HAP-1 (cell line): ENCODE measurements at regions not wholly inside any gene's neighbourhood (a gene's known extent, or its start where the extent isn't known, plus 50 kb on each side); places are given as distances from the start of the nearest gene placed in this dataset.

Experiments
- DNase-seq, 2 experiments: peaks; one replicate each; pipeline ENCODE4 v3.0.0-alpha.2; 2016 to 2020; ENCODE audit warnings: low spot score in 2 of 2
- H3K27me3 ChIP-seq: fragments of 250-450 bp; sonication (Bioruptor Pico); 2 replicates; pipeline ENCODE4 v1.5.1; 2020; ENCODE audit warnings: low read depth, mild to moderate bottlenecking, moderate library complexity
- H3K36me3 ChIP-seq: fragments of 250-450 bp; sonication (Bioruptor Pico); replicated peaks from 2 replicates; pipeline ENCODE4 v1.5.1; 2020; ENCODE audit warnings: mild to moderate bottlenecking
- H3K4me1 ChIP-seq: fragments of 250-450 bp; sonication (Bioruptor Pico); 2 replicates; pipeline ENCODE4 v1.5.1; 2020; ENCODE audit warnings: mild to moderate bottlenecking
- H3K4me3 ChIP-seq: fragments of 250-450 bp; sonication (Bioruptor Pico); 2 replicates; pipeline ENCODE4 v1.5.1; 2020; ENCODE audit warnings: mild to moderate bottlenecking, moderate library complexity
- H3K9me3 ChIP-seq: fragments of 250-450 bp; sonication (Bioruptor Pico); 2 replicates; pipeline ENCODE4 v1.5.1; 2020; ENCODE audit warnings: mild to moderate bottlenecking, moderate library complexity
- in situ Hi-C: fragments of 300-500 bp; cut with MboI; formaldehyde crosslinking; loops from 3 replicates; pipeline ENCODE4 v1.14.3; 2020; ENCODE audit warnings: low sequenced_read_pairs, inconsistent platforms, mixed read lengths

- Histone ChIP-seq H3K36me3 (no peaks in the 10 kb centered on the region), H3K27me3 (no peaks in the 10 kb centered on the region), H3K4me1 (no peaks in the 10 kb centered on the region), H3K9me3 (no peaks in the 10 kb centered on the region), H3K4me3 (no peak overlapping the region)
- in situ Hi-C loops: no loop called here
- DNase-seq: no peak
Measured at GRCh38 chr13:40452741-40453334, 213.6 kb downstream of the FOXO1 start.

GRCh38 chr13:40453351-40454021, 213.0 kb downstream of the FOXO1 start:
- Histone ChIP-seq H3K27me3 (no peaks in the 10 kb centered on the region), H3K9me3 (no peaks in the 10 kb centered on the region), H3K4me1 (no peaks in the 10 kb centered on the region), H3K4me3 (no peak overlapping the region), H3K36me3 (no peaks in the 10 kb centered on the region)
- DNase-seq: no peak
- in situ Hi-C loops: no loop called here

GRCh38 chr13:40456397-40456953, 210.0 kb downstream of the FOXO1 start:
- Histone ChIP-seq H3K27me3 (no peaks in the 10 kb centered on the region), H3K4me3 (no peak overlapping the region), H3K9me3 (no peaks in the 10 kb centered on the region), H3K36me3 (no peaks in the 10 kb centered on the region), H3K4me1 (no peaks in the 10 kb centered on the region)
- in situ Hi-C loops: no loop called here
- no peak for DNase-seq

- in situ Hi-C loops: no loop called here
- no peak for DNase-seq
- no peaks in the 10 kb centered on the region for H3K4me1 ChIP-seq
- no peak overlapping the region for H3K4me3 ChIP-seq
- no peaks in the 10 kb centered on the region for H3K27me3 ChIP-seq
- H3K36me3 ChIP-seq: no peaks in the 10 kb centered on the region
- H3K9me3 ChIP-seq: no peaks in the 10 kb centered on the region
Measured at GRCh38 chr13:40456979-40457553, 209.4 kb downstream of the FOXO1 start.

GRCh38 chr13:40457929-40458719, 208.3 kb downstream of the FOXO1 start:
- Histone ChIP-seq H3K4me3 (no peak overlapping the region), H3K9me3 (no peaks in the 10 kb centered on the region), H3K36me3 (no peaks in the 10 kb centered on the region), H3K4me1 (no peaks in the 10 kb centered on the region), H3K27me3 (no peaks in the 10 kb centered on the region)
- in situ Hi-C loops: no loop called here
- DNase-seq: no peak

- H3K9me3 ChIP-seq: no peaks in the 10 kb centered on the region
- no peak for DNase-seq
- no peaks in the 10 kb centered on the region for H3K27me3 ChIP-seq
- no peaks in the 10 kb centered on the region for H3K36me3 ChIP-seq
- H3K4me1 ChIP-seq: no peaks in the 10 kb centered on the region
- no peak overlapping the region for H3K4me3 ChIP-seq
- in situ Hi-C loops: no loop called here
Measured at GRCh38 chr13:40458720-40458990, 207.8 kb downstream of the FOXO1 start.

- H3K4me1 ChIP-seq: no peaks in the 10 kb centered on the region
Measured at GRCh38 chr13:40460116-40460515, 206.3 kb downstream of the FOXO1 start.

GRCh38 chr13:40464337-40465014, 202.0 kb downstream of the FOXO1 start:
- no peaks in the 10 kb centered on the region for H3K36me3 ChIP-seq
- H3K27me3 ChIP-seq: no peaks in the 10 kb centered on the region
- DNase-seq: no peak
- no peak overlapping the region for H3K4me3 ChIP-seq
- H3K4me1 ChIP-seq: no peaks in the 10 kb centered on the region
- H3K9me3 ChIP-seq: no peaks in the 10 kb centered on the region
- in situ Hi-C loops: no loop called here

More at GRCh38 chr13:40460116-40460515, 206.3 kb downstream of the FOXO1 start:
- H3K9me3 ChIP-seq: no peaks in the 10 kb centered on the region
- no peak for DNase-seq
- no peak overlapping the region for H3K4me3 ChIP-seq
- H3K36me3 ChIP-seq: no peaks in the 10 kb centered on the region
- in situ Hi-C loops: no loop called here
- H3K27me3 ChIP-seq: no peaks in the 10 kb centered on the region

GRCh38 chr13:40465015-40465390, 201.4 kb downstream of the FOXO1 start:
- in situ Hi-C loops: no loop called here
- no peak for DNase-seq
- H3K4me1 ChIP-seq: no peaks in the 10 kb centered on the region
- no peaks in the 10 kb centered on the region for H3K27me3 ChIP-seq
- no peak overlapping the region for H3K4me3 ChIP-seq
- H3K36me3 ChIP-seq: no peaks in the 10 kb centered on the region
- H3K9me3 ChIP-seq: no peaks in the 10 kb centered on the region

GRCh38 chr13:40466272-40466671, 200.2 kb downstream of the FOXO1 start:
- in situ Hi-C loops: no loop called here
- no peak for DNase-seq
- no peaks in the 10 kb centered on the region for H3K36me3 ChIP-seq
- H3K9me3 ChIP-seq: no peaks in the 10 kb centered on the region
- no peak overlapping the region for H3K4me3 ChIP-seq
- H3K27me3 ChIP-seq: no peaks in the 10 kb centered on the region
- H3K4me1 ChIP-seq: no peaks in the 10 kb centered on the region

GRCh38 chr13:40468227-40468838, 198.1 kb downstream of the FOXO1 start:
- H3K4me1 ChIP-seq: no peaks in the 10 kb centered on the region
- in situ Hi-C loops: no loop called here
- H3K9me3 ChIP-seq: no peaks in the 10 kb centered on the region
- no peak for DNase-seq
- no peaks in the 10 kb centered on the region for H3K27me3 ChIP-seq
- no peak overlapping the region for H3K4me3 ChIP-seq
- no peaks in the 10 kb centered on the region for H3K36me3 ChIP-seq

- H3K27me3 ChIP-seq: no peaks in the 10 kb centered on the region
- H3K4me1 ChIP-seq: no peaks in the 10 kb centered on the region
- DNase-seq: no peak
- in situ Hi-C loops: no loop called here
- H3K4me3 ChIP-seq: no peak overlapping the region
- H3K9me3 ChIP-seq: no peaks in the 10 kb centered on the region
- H3K36me3 ChIP-seq: no peaks in the 10 kb centered on the region
Measured at GRCh38 chr13:40469581-40470310, 196.7 kb downstream of the FOXO1 start.

- Histone ChIP-seq H3K27me3 (no peaks in the 10 kb centered on the region), H3K4me1 (no peaks in the 10 kb centered on the region), H3K36me3 (no peaks in the 10 kb centered on the region), H3K9me3 (no peaks in the 10 kb centered on the region), H3K4me3 (no peak overlapping the region)
- in situ Hi-C loops: no loop called here
- DNase-seq: no peak
Measured at GRCh38 chr13:40470660-40471059, 195.8 kb downstream of the FOXO1 start.
